Breast epithelium (tissue), 3 donors: ENCODE measurements at regions not wholly inside any gene's neighbourhood (a gene's known extent, or its start where the extent isn't known, plus 50 kb on each side); places are given as distances from the start of the nearest gene placed in this dataset.

Source experiments
- CTCF ChIP-seq, 3 donors: fragments of 450-650 bp; IDR thresholded peaks; one replicate each; pipeline ENCODE4 v1.5.1; 2016 to 2017; ENCODE audit warnings: antibody characterized with exemption in 3 of 3, mild to moderate bottlenecking in 3 of 3, moderate library complexity in 3 of 3
- POLR2A ChIP-seq: fragments of 450-650 bp; IDR thresholded peaks from one replicate; pipeline ENCODE4 v1.6.1; 2016; ENCODE audit warnings: antibody characterized with exemption, mild to moderate bottlenecking, moderate library complexity

GRCh38 chr6:118744261-118744941 is 93.0 kb upstream of the CEP85L start:
- TF ChIP-seq CTCF (IDR thresholded peaks at IDR 0.05) (no peak), POLR2A (no peak)
